HG02678 (cell line): ENCODE measurements at regions not wholly inside any gene's neighbourhood (a gene's known extent, or its start where the extent isn't known, plus 50 kb on each side); places are given as distances from the start of the nearest gene placed in this dataset.

Experiments used
- ATAC-seq: cut with Tn5 transposase; IDR thresholded peaks from one replicate; pipeline ENCODE4 v1.9.1; 2021; ENCODE audit warnings: mild to moderate bottlenecking, moderate library complexity; ENCODE audit not compliant: unreplicated experiment

- peak; percentile 56 for ATAC-seq
Observed at GRCh38 chr10:8369666-8370065, 315.2 kb downstream of the GATA3 start.

- ATAC-seq = no peak
Observed at GRCh38 chr10:8374334-8374733, 319.8 kb downstream of the GATA3 start.

GRCh38 chr10:8375137-8375536, 320.6 kb downstream of the GATA3 start:
- no peak for ATAC-seq

- no peak for ATAC-seq
Observed at GRCh38 chr10:8378198-8378983, 323.9 kb downstream of the GATA3 start.

- ATAC-seq = no peak
Observed at GRCh38 chr10:8379906-8380832, 325.7 kb downstream of the GATA3 start.

- ATAC-seq = no peak
Observed at GRCh38 chr10:8380833-8381496, 326.5 kb downstream of the GATA3 start.

GRCh38 chr10:8386781-8387180, 332.3 kb downstream of the GATA3 start:
- ATAC-seq = no peak

- no peak for ATAC-seq
Observed at GRCh38 chr10:8389630-8390029, 335.1 kb downstream of the GATA3 start.

GRCh38 chr10:8392216-8392615, 337.7 kb downstream of the GATA3 start:
- ATAC-seq = no peak

GRCh38 chr10:8393531-8393930, 339.0 kb downstream of the GATA3 start:
- ATAC-seq = no peak

- ATAC-seq = no peak
Observed at GRCh38 chr10:8396675-8397074, 342.2 kb downstream of the GATA3 start.

GRCh38 chr10:8398771-8399170, 344.3 kb downstream of the GATA3 start:
- no peak for ATAC-seq

GRCh38 chr10:8400151-8400550, 345.7 kb downstream of the GATA3 start:
- no peak for ATAC-seq

GRCh38 chr10:8400892-8401291, 346.4 kb downstream of the GATA3 start:
- ATAC-seq = no peak

- ATAC-seq = no peak
Observed at GRCh38 chr10:8401531-8401930, 347.0 kb downstream of the GATA3 start.

GRCh38 chr10:8402576-8402975, 348.1 kb downstream of the GATA3 start:
- no peak for ATAC-seq

- no peak for ATAC-seq
Observed at GRCh38 chr10:8403711-8404371, 349.4 kb downstream of the GATA3 start.

GRCh38 chr10:8404721-8405120, 350.2 kb downstream of the GATA3 start:
- ATAC-seq = peak; percentile 69

- ATAC-seq = no peak
Observed at GRCh38 chr10:8405596-8405995, 351.1 kb downstream of the GATA3 start.

GRCh38 chr10:8407501-8408021, 353.1 kb downstream of the GATA3 start:
- ATAC-seq = no peak

- no peak for ATAC-seq
Observed at GRCh38 chr10:8410506-8410905, 356.0 kb downstream of the GATA3 start.
